Dedifferentiated amniotic fluid mesenchymal stem cell (primary cell): ENCODE measurements at regions not wholly inside any gene's neighbourhood (a gene's known extent, or its start where the extent isn't known, plus 50 kb on each side); places are given as distances from the start of the nearest gene placed in this dataset.

Experiments used
- DNase-seq: peaks from one replicate; pipeline ENCODE4 v3.0.0-alpha.2; 2016; ENCODE audit errors: extremely low spot score

GRCh38 chr3:194265996-194266964, 84.8 kb downstream of the CPN2 start:
- DNase-seq = no peak

- DNase-seq = no peak
Observed at GRCh38 chr3:194267744-194268653, 83.1 kb downstream of the CPN2 start.

GRCh38 chr3:194268654-194269512, 82.2 kb downstream of the CPN2 start:
- DNase-seq = no peak

GRCh38 chr3:194269610-194270145, 81.5 kb downstream of the CPN2 start:
- no peak for DNase-seq

- peak; percentile 32 for DNase-seq
Observed at GRCh38 chr3:194270627-194271459, 80.3 kb downstream of the CPN2 start.

- no peak for DNase-seq
Observed at GRCh38 chr3:194271460-194272035, 79.6 kb downstream of the CPN2 start.

- DNase-seq = no peak
Observed at GRCh38 chr3:194272221-194272620, 78.9 kb downstream of the CPN2 start.

GRCh38 chr3:194272861-194273742, 78.0 kb downstream of the CPN2 start:
- DNase-seq = no peak

GRCh38 chr3:194273743-194274310, 77.3 kb downstream of the CPN2 start:
- DNase-seq = no peak

GRCh38 chr3:194274424-194275085, 76.6 kb downstream of the CPN2 start:
- DNase-seq = no peak

GRCh38 chr3:194275291-194275690, 75.8 kb downstream of the CPN2 start:
- no peak for DNase-seq

GRCh38 chr3:194275721-194276120, 75.4 kb downstream of the CPN2 start:
- no peak for DNase-seq

GRCh38 chr3:194276768-194277103, 74.4 kb downstream of the CPN2 start:
- DNase-seq = no peak

- peak; percentile 26 for DNase-seq
Observed at GRCh38 chr3:194277104-194277785, 73.9 kb downstream of the CPN2 start.

- no peak for DNase-seq
Observed at GRCh38 chr3:194277786-194278130, 73.4 kb downstream of the CPN2 start.

- DNase-seq = no peak
Observed at GRCh38 chr3:194278186-194278845, 72.8 kb downstream of the CPN2 start.

GRCh38 chr3:194279101-194279500, 72.0 kb downstream of the CPN2 start:
- no peak for DNase-seq
